ENCODE measurements at regions not wholly inside any gene's neighbourhood (a gene's known extent, or its start where the extent isn't known, plus 50 kb on each side); places are given as distances from the start of the nearest gene placed in this dataset.
"Not testable (repeated sequence)": the region's sequence is repeated elsewhere in the genome, so short reads cannot be mapped to it uniquely, and the experiment has no call there.

DNA sequence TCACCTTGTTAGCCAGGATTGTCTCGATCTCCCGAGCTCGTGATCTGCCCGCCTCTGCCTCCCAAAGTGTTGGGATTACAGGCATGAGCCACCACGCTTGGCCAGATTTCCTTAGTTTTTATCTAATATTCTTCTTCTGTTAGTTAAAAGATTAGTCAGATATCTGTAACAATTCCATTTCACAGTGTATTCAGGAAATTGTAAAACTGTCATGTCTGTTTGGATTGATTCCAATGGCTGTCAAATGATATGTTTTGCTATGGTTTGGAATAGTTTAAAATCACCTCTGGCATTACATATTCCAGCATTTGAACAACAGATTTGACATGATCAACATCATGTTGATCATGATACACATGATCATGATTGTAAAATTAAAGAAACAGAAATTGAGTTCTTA, 193.6 kb upstream of the DAB2 start:
- Histone ChIP-seq H3K4me2 (ENCODE audit: low read depth, low read length, poor library complexity, severe bottlenecking) (no peak overlapping the region), H3K36me3 (ENCODE audit: insufficient read depth, low read length) (no peaks in the 10 kb centered on the region), H2AFZ (ENCODE audit: low read length) (no peak overlapping the region), H3K4me3 (ENCODE audit: low read length, poor library complexity, severe bottlenecking) (no peak overlapping the region), H3K9me3 (ENCODE audit: insufficient read depth, low read depth, low read length) (no peaks in the 10 kb centered on the region), H3K27me3 (ENCODE audit: insufficient read depth, low read length, poor library complexity, severe bottlenecking) (no peaks in the 10 kb centered on the region), H3K9ac (ENCODE audit: low read depth, low read length, poor library complexity, severe bottlenecking) (no peak overlapping the region), H3K4me1 (ENCODE audit: insufficient read depth, low read length, poor library complexity, severe bottlenecking) (no peaks in the 10 kb centered on the region), H3F3A (ENCODE audit: low read depth) (no peaks in the 10 kb centered on the region), H3K79me2 (ENCODE audit: insufficient read depth, low read length) (no peaks in the 10 kb centered on the region), H4K20me1 (ENCODE audit: insufficient read depth, low read length, poor library complexity, severe bottlenecking) (no peaks in the 10 kb centered on the region), H3K9me2 (replicated peaks; ENCODE audit: low read depth, low read length) (no peaks in the 10 kb centered on the region)
- TF ChIP-seq EZH2phosphoT487 (IDR thresholded peaks at IDR 0.05; ENCODE audit: borderline replicate concordance): no peak
- TF ChIP-seq, protein P1, sequence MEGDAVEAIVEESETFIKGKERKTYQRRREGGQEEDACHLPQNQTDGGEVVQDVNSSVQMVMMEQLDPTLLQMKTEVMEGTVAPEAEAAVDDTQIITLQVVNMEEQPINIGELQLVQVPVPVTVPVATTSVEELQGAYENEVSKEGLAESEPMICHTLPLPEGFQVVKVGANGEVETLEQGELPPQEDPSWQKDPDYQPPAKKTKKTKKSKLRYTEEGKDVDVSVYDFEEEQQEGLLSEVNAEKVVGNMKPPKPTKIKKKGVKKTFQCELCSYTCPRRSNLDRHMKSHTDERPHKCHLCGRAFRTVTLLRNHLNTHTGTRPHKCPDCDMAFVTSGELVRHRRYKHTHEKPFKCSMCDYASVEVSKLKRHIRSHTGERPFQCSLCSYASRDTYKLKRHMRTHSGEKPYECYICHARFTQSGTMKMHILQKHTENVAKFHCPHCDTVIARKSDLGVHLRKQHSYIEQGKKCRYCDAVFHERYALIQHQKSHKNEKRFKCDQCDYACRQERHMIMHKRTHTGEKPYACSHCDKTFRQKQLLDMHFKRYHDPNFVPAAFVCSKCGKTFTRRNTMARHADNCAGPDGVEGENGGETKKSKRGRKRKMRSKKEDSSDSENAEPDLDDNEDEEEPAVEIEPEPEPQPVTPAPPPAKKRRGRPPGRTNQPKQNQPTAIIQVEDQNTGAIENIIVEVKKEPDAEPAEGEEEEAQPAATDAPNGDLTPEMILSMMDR (conservative IDR thresholded peaks at IDR 0.05; ENCODE audit: low read length): no peak

DNA sequence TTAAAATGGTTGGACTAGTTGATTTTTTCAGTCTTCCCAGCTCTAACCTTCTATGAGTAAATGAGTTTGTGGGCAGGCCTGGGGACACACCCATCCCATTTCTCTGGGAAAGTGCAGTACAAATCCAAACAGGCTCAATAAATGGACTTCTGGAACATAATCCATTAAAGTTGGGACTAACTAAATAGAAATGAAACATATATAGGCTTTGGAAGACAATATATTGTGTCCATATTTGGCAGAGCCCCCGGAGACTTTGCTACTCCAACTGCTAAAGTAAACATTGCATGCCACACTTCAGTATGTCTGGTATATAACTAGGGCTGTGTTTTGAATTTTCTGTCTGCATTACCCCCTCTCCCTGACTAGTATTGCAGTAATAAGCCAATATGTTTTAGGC, 191.4 kb upstream of the DAB2 start:
- H3K9me3 ChIP-seq (ENCODE audit: insufficient read depth, low read depth, low read length): no peaks in the 10 kb centered on the region

DNA sequence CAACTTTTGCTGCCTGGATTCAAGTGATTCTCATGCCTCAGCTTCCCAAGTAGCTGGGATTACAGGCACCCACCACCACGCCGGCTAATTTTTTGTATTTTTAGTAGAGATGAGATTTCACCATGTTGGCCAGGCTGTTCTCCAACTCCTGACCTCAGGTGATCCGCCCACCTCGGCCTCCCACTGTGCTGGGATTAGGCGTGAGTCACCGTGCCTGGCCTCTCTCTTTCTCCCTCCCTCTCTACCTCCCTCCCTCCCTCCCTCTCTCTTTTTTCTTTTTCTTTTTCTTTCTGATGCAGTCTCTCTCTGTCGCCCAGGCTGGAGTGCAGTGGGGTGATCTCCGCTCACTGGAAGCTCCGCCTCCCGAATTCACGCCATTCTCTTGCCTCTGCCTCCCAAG, 186.3 kb upstream of the DAB2 start:
- not testable (repeated sequence) for H3K4me3 ChIP-seq (ENCODE audit: low read length, poor library complexity, severe bottlenecking); H2AFZ ChIP-seq (ENCODE audit: low read length); H3K9me2 ChIP-seq (replicated peaks; ENCODE audit: low read depth, low read length); H3K9ac ChIP-seq (ENCODE audit: low read depth, low read length, poor library complexity, severe bottlenecking); H3K4me1 ChIP-seq (ENCODE audit: insufficient read depth, low read length, poor library complexity, severe bottlenecking); H3K27me3 ChIP-seq (ENCODE audit: insufficient read depth, low read length, poor library complexity, severe bottlenecking); H3K36me3 ChIP-seq (ENCODE audit: insufficient read depth, low read length); H3K79me2 ChIP-seq (ENCODE audit: insufficient read depth, low read length); H3K4me2 ChIP-seq (ENCODE audit: low read depth, low read length, poor library complexity, severe bottlenecking); H3F3A ChIP-seq (ENCODE audit: low read depth); H3K9me3 ChIP-seq (ENCODE audit: insufficient read depth, low read depth, low read length); H4K20me1 ChIP-seq (ENCODE audit: insufficient read depth, low read length, poor library complexity, severe bottlenecking)

More for the DNA sequence above, 191.4 kb upstream of the DAB2 start:
- Histone ChIP-seq H3K9ac (ENCODE audit: low read depth, low read length, poor library complexity, severe bottlenecking) (no peak overlapping the region), H4K20me1 (ENCODE audit: insufficient read depth, low read length, poor library complexity, severe bottlenecking) (no peaks in the 10 kb centered on the region), H3K27me3 (ENCODE audit: insufficient read depth, low read length, poor library complexity, severe bottlenecking) (no peaks in the 10 kb centered on the region), H3K79me2 (ENCODE audit: insufficient read depth, low read length) (no peaks in the 10 kb centered on the region), H3K4me3 (ENCODE audit: low read length, poor library complexity, severe bottlenecking) (no peak overlapping the region), H2AFZ (ENCODE audit: low read length) (no peak overlapping the region), H3K36me3 (ENCODE audit: insufficient read depth, low read length) (no peaks in the 10 kb centered on the region), H3K4me1 (ENCODE audit: insufficient read depth, low read length, poor library complexity, severe bottlenecking) (no peaks in the 10 kb centered on the region), H3K9me2 (replicated peaks; ENCODE audit: low read depth, low read length) (no peaks in the 10 kb centered on the region), H3F3A (ENCODE audit: low read depth) (no peaks in the 10 kb centered on the region), H3K4me2 (ENCODE audit: low read depth, low read length, poor library complexity, severe bottlenecking) (no peak overlapping the region)
- no peak for TF ChIP-seq EZH2phosphoT487 (IDR thresholded peaks at IDR 0.05; ENCODE audit: borderline replicate concordance)
- TF ChIP-seq, protein P1 (conservative IDR thresholded peaks at IDR 0.05; ENCODE audit: low read length): no peak

DNA sequence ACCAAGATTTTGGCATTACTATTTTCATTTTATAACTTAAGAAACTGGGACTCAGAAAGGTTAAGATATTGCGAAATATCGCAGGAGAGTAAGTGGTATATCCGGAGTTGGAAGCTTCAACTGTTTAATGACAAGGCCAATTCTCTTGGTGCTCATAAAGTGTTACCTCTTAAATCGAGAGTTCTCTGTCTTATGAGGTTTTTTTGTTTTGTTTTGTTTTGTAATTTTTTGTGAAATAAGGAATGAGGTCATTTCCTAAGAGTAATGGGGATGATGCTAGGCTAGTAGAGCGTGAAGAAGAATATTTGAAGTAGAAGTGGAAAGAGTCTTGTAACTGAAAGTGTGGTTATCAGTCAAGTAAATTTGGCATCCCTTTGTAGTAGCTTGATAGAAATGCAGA, 183.2 kb upstream of the DAB2 start:
- H3K9ac ChIP-seq (ENCODE audit: low read depth, low read length, poor library complexity, severe bottlenecking): no peak overlapping the region
- no peaks in the 10 kb centered on the region for H3K9me3 ChIP-seq (ENCODE audit: insufficient read depth, low read depth, low read length)

More for the DNA sequence above, 183.2 kb upstream of the DAB2 start:
- Histone ChIP-seq H3K27me3 (ENCODE audit: insufficient read depth, low read length, poor library complexity, severe bottlenecking) (no peaks in the 10 kb centered on the region), H3K4me1 (ENCODE audit: insufficient read depth, low read length, poor library complexity, severe bottlenecking) (no peaks in the 10 kb centered on the region), H3K4me2 (ENCODE audit: low read depth, low read length, poor library complexity, severe bottlenecking) (no peak overlapping the region), H3F3A (ENCODE audit: low read depth) (no peaks in the 10 kb centered on the region), H3K36me3 (ENCODE audit: insufficient read depth, low read length) (no peaks in the 10 kb centered on the region), H3K4me3 (ENCODE audit: low read length, poor library complexity, severe bottlenecking) (no peak overlapping the region), H3K79me2 (ENCODE audit: insufficient read depth, low read length) (no peaks in the 10 kb centered on the region), H4K20me1 (ENCODE audit: insufficient read depth, low read length, poor library complexity, severe bottlenecking) (no peaks in the 10 kb centered on the region), H2AFZ (ENCODE audit: low read length) (no peak overlapping the region), H3K9me2 (replicated peaks; ENCODE audit: low read depth, low read length) (no peaks in the 10 kb centered on the region)
- no peak for TF ChIP-seq EZH2phosphoT487 (IDR thresholded peaks at IDR 0.05; ENCODE audit: borderline replicate concordance)
- TF ChIP-seq, protein P1 (conservative IDR thresholded peaks at IDR 0.05; ENCODE audit: low read length): no peak

Measured in Loucy (cell line).